Stomach (tissue), 4 donors: ENCODE measurements at regions not wholly inside any gene's neighbourhood (a gene's known extent, or its start where the extent isn't known, plus 50 kb on each side); places are given as distances from the start of the nearest gene placed in this dataset.

Source experiments
- EP300 ChIP-seq: sonication (generic); formaldehyde crosslinking; IDR thresholded peaks from one replicate; pipeline ENCODE4 v1.6.1; 2017; ENCODE audit warnings: antibody characterized with exemption
- POLR2AphosphoS5 ChIP-seq, 3 donors: sonication (generic); formaldehyde crosslinking; IDR thresholded peaks; one replicate each; pipeline ENCODE4 v1.6.1; 2016; ENCODE audit warnings: antibody characterized with exemption in 3 of 3
- TF ChIP-seq, protein P1 (sequence below), 7 experiments: fragments of 450-650 bp in 4 of 7; fragments of 200-600 bp in 3 of 7; sonication (generic) in 3 of 7; IDR thresholded peaks; one replicate each; pipeline ENCODE4 v1.5.1; 2016 to 2019; ENCODE audit warnings: antibody characterized with exemption in 7 of 7, control low read depth in 2 of 7, mild to moderate bottlenecking in 1 of 7

DNA sequence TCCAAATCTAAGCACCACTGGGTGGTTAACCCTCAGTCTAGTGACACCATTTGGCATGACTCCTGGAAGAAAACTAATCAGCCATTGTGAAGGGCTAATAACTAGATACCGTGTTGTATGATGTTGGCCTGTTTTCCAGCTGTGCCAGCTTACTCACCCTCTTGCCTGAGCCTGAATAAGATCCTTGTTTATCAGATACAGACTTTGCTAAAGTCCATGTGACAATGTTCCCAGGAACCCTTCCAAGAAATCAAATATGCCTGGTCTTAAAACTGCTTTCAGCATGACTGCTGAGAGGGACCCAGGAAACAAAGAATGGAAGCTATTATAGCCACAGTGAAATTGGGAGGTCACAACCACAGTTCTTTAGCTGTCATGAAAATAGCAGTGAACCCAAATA lies 640.8 kb upstream of the INTU start:
- TF ChIP-seq, protein P1, sequence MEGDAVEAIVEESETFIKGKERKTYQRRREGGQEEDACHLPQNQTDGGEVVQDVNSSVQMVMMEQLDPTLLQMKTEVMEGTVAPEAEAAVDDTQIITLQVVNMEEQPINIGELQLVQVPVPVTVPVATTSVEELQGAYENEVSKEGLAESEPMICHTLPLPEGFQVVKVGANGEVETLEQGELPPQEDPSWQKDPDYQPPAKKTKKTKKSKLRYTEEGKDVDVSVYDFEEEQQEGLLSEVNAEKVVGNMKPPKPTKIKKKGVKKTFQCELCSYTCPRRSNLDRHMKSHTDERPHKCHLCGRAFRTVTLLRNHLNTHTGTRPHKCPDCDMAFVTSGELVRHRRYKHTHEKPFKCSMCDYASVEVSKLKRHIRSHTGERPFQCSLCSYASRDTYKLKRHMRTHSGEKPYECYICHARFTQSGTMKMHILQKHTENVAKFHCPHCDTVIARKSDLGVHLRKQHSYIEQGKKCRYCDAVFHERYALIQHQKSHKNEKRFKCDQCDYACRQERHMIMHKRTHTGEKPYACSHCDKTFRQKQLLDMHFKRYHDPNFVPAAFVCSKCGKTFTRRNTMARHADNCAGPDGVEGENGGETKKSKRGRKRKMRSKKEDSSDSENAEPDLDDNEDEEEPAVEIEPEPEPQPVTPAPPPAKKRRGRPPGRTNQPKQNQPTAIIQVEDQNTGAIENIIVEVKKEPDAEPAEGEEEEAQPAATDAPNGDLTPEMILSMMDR (IDR thresholded peaks at IDR 0.05) = no peak
- TF ChIP-seq EP300 = no peak
- TF ChIP-seq POLR2AphosphoS5 (IDR thresholded peaks at IDR 0.05) = no peak
